ENCODE measurements at regions not wholly inside any gene's neighbourhood (a gene's known extent, or its start where the extent isn't known, plus 50 kb on each side); places are given as distances from the start of the nearest gene placed in this dataset.
A peak's percentile ranks its signal among the peaks of the same experiment; 100 is the strongest.

- TF ChIP-seq CTCF (IDR thresholded peaks at IDR 0.05), result no peak
Measured at GRCh38 chr5:164500856-164501255, 995.4 kb downstream of the MAT2B start.

GRCh38 chr5:164501344-164501743 lies 995.9 kb downstream of the MAT2B start:
- TF ChIP-seq CTCF (IDR thresholded peaks at IDR 0.05), result no peak

- peak; percentile 86 for TF ChIP-seq CTCF (IDR thresholded peaks at IDR 0.05)
Measured at GRCh38 chr5:164504141-164504772, 998.8 kb downstream of the MAT2B start.

- no peak for TF ChIP-seq CTCF (IDR thresholded peaks at IDR 0.05)
Measured at GRCh38 chr5:164505791-164506190, 1000.4 kb downstream of the MAT2B start.

GRCh38 chr5:164518067-164518740 lies 1012.8 kb downstream of the MAT2B start:
- no peak for TF ChIP-seq CTCF (IDR thresholded peaks at IDR 0.05)

- TF ChIP-seq CTCF (IDR thresholded peaks at IDR 0.05), result no peak
Measured at GRCh38 chr5:164518741-164519080, 1013.3 kb downstream of the MAT2B start.

GRCh38 chr5:164532235-164532900 lies 1026.9 kb downstream of the MAT2B start:
- no peak for TF ChIP-seq CTCF (IDR thresholded peaks at IDR 0.05)

Data from LNCAP (cell line).